Upper lobe of left lung (tissue), 4 donors: ENCODE measurements at regions not wholly inside any gene's neighbourhood (a gene's known extent, or its start where the extent isn't known, plus 50 kb on each side); places are given as distances from the start of the nearest gene placed in this dataset.

Source experiments
- POLR2A ChIP-seq, 4 donors: fragments of 450-650 bp; IDR thresholded peaks; one replicate each; pipeline ENCODE4 v1.5.1; 2016 to 2017; ENCODE audit warnings: antibody characterized with exemption in 4 of 4, mild to moderate bottlenecking in 2 of 4
- TF ChIP-seq, protein P1 (sequence below), 6 experiments: fragments of 450-650 bp in 4 of 6; fragments of 200-600 bp in 2 of 6; sonication (generic) in 2 of 6; IDR thresholded peaks; one replicate each; pipeline ENCODE4 v1.5.1; 2016 to 2019; ENCODE audit warnings: antibody characterized with exemption in 6 of 6

DNA sequence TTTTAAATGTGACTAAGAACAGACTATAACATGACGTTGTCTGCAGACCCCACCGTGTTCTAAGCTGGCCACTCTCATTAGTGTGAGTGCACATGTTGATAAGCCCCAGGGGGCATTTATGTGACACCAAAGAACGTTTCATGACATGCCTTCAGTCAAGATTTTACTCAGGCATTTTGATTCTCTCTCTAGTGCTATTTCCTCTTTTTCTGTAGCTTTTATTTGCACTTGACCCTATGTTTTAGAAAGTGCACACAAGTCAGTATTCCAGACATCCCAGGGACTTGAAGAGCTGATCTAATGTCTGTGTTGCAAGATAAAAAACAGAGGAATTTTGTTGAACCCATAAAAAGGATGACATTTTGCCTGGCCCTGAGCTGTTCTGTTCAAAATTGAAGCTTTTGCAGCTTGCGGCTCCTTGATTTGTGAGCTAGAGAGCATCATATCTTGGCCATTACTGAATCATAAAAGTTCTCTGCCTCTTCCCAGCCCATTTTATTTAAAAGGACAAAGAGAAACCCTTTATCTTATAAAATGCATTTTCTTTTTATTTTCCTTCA is 80.9 kb upstream of the TYRP1 start:
- no peak for TF ChIP-seq POLR2A (IDR thresholded peaks at IDR 0.05)
- TF ChIP-seq, protein P1, sequence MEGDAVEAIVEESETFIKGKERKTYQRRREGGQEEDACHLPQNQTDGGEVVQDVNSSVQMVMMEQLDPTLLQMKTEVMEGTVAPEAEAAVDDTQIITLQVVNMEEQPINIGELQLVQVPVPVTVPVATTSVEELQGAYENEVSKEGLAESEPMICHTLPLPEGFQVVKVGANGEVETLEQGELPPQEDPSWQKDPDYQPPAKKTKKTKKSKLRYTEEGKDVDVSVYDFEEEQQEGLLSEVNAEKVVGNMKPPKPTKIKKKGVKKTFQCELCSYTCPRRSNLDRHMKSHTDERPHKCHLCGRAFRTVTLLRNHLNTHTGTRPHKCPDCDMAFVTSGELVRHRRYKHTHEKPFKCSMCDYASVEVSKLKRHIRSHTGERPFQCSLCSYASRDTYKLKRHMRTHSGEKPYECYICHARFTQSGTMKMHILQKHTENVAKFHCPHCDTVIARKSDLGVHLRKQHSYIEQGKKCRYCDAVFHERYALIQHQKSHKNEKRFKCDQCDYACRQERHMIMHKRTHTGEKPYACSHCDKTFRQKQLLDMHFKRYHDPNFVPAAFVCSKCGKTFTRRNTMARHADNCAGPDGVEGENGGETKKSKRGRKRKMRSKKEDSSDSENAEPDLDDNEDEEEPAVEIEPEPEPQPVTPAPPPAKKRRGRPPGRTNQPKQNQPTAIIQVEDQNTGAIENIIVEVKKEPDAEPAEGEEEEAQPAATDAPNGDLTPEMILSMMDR (IDR thresholded peaks at IDR 0.05), result no peak
